ENCODE measurements at regions not wholly inside any gene's neighbourhood (a gene's known extent, or its start where the extent isn't known, plus 50 kb on each side); places are given as distances from the start of the nearest gene placed in this dataset.

GRCh38 chr9:18061856-18062255 lies 412.1 kb upstream of the ADAMTSL1 start:
- RAD21 ChIA-PET (ENCODE audit: low non-redundant PET in 1 of 2, low total read pairs in 2 of 2, uncharacterized antibody in 2 of 2, unreplicated experiment in 2 of 2) = no interaction called here

More at GRCh38 chr9:18061856-18062255, 412.1 kb upstream of the ADAMTSL1 start:
- Histone ChIP-seq H3K9me2 (ENCODE audit: insufficient read depth) (no peaks in the 10 kb centered on the region), H3K27ac (ENCODE audit: low read depth, low read length) (no peak overlapping the region), H3K79me2 (ENCODE audit: insufficient read depth, low read length) (no peaks in the 10 kb centered on the region), H3K4me3 (replicated peaks in 1 of 2; ENCODE audit: low read depth in 1 of 2, low read length in 2 of 2) (no peak overlapping the region), H3K4me2 (ENCODE audit: low read length) (no peak overlapping the region), H3K27me3 (ENCODE audit: insufficient read depth, low read length) (no peaks in the 10 kb centered on the region), H3K9ac (ENCODE audit: low read length) (no peak overlapping the region), H3K4me1 (ENCODE audit: control insufficient read depth in 1 of 2, insufficient read depth in 2 of 2, low read length in 2 of 2) (no peaks in the 10 kb centered on the region), H2AFZ (ENCODE audit: low read depth, low read length, poor library complexity, severe bottlenecking) (no peak overlapping the region), H3K9me3 (ENCODE audit: control insufficient read depth in 1 of 2, insufficient read depth in 1 of 2, low read depth in 1 of 2, low read length in 2 of 2) (peaks cover 0 to 3% of the 10 kb centered on the region in 2 experiments; a peak in 1 of 4 replicates), H3K36me3 (ENCODE audit: control insufficient read depth in 1 of 2, insufficient read depth in 2 of 2, low read length in 2 of 2) (no peaks in the 10 kb centered on the region), H4K20me1 (ENCODE audit: insufficient read depth) (no peaks in the 10 kb centered on the region)
- no TSS peak for BruUV-seq (replicated peaks)
- intact Hi-C loops (cut with micrococcal nuclease) = no loop called here
- DNase-seq (ENCODE audit: low read depth, low spot score) = no peak
- ChIA-PET CTCF (no interaction called here), POLR2A (no interaction called here)
- TF ChIP-seq YY1 (IDR thresholded peaks at IDR 0.05; ENCODE audit: extremely low read depth, insufficient replicate concordance, low read depth, low read length) (no peak), RAD21 (IDR thresholded peaks at IDR 0.05; ENCODE audit: low read depth) (no peak), JUND (IDR thresholded peaks at IDR 0.05) (no peak), ZNF274 (IDR thresholded peaks at IDR 0.05; ENCODE audit: low read depth, low read length) (no peak), ELF1 (IDR thresholded peaks at IDR 0.05; ENCODE audit: borderline replicate concordance, low read depth) (no peak), CTCF (IDR thresholded peaks at IDR 0.05 in 2 of 3, conservative IDR thresholded peaks at IDR 0.05 in 1 of 3; ENCODE audit: borderline replicate concordance in 1 of 3, insufficient read depth in 1 of 3, low read depth in 2 of 3, low read length in 2 of 3) (no peak), ATF3 (IDR thresholded peaks at IDR 0.05) (no peak), ZBTB33 (IDR thresholded peaks at IDR 0.05; ENCODE audit: extremely low read depth, insufficient replicate concordance, low read length) (no peak), CBX3 (IDR thresholded peaks at IDR 0.05; ENCODE audit: low read depth) (no peak), REST (IDR thresholded peaks at IDR 0.05; ENCODE audit: low read depth) (no peak)
- ATAC-seq = no peak
